ENCODE measurements at regions not wholly inside any gene's neighbourhood (a gene's known extent, or its start where the extent isn't known, plus 50 kb on each side); places are given as distances from the start of the nearest gene placed in this dataset.
A peak's percentile ranks its signal among the peaks of the same experiment; 100 is the strongest.

GRCh38 chr16:82236415-82236814, 66.4 kb upstream of the MPHOSPH6 start:
- no peak for DNase-seq

GRCh38 chr16:82232806-82233205, 62.8 kb upstream of the MPHOSPH6 start:
- no peak for DNase-seq

GRCh38 chr16:82231008-82231787, 61.2 kb upstream of the MPHOSPH6 start:
- no peak for DNase-seq

GRCh38 chr16:82229800-82230619, 60.0 kb upstream of the MPHOSPH6 start:
- peak; percentile 88 to 94 (median 93) for DNase-seq

GRCh38 chr16:82226327-82226726, 56.3 kb upstream of the MPHOSPH6 start:
- no peak for DNase-seq

- DNase-seq: peak; percentile 17 to 53 (median 35)
Observed at GRCh38 chr16:82224821-82225220, 54.8 kb upstream of the MPHOSPH6 start.

- no peak for DNase-seq
Observed at GRCh38 chr16:82220541-82220940, 50.5 kb upstream of the MPHOSPH6 start.
